Activated CD4-positive, alpha-beta memory T cell treated with anti-CD3 and anti-CD28 coated beads, Interleukin-2, amount 10 ng/mL, durations not matched to agents 7 days and 5 days (primary cell): ENCODE measurements at regions not wholly inside any gene's neighbourhood (a gene's known extent, or its start where the extent isn't known, plus 50 kb on each side); places are given as distances from the start of the nearest gene placed in this dataset.

Experiments
- CTCF ChIA-PET: fragments of 350-600 bp; sonication (Branson Sonifier 250); formaldehyde crosslinking; loops from one replicate; lab custom pipeline; 2021; ENCODE audit warnings: antibody characterized with exemption, inconsistent platforms; lab: Charles Lee
- POLR2A ChIA-PET: fragments of 350-600 bp; sonication (Branson Sonifier 250); formaldehyde crosslinking; loops from one replicate; lab custom pipeline; 2021; ENCODE audit warnings: antibody characterized with exemption; lab: Charles Lee
- DNase-seq: peaks from one replicate; pipeline ENCODE4 v3.0.0-alpha.2; 2020
- H3K27ac Mint-ChIP-seq: one replicate; pipeline ENCODE4 v1.8.0; 2021; ENCODE audit warnings: mild to moderate bottlenecking, mixed read lengths
- H3K27me3 Mint-ChIP-seq: one replicate; pipeline ENCODE4 v1.8.0; 2021; ENCODE audit warnings: mixed read lengths
- H3K36me3 Mint-ChIP-seq: one replicate; pipeline ENCODE4 v1.8.0; 2021; ENCODE audit warnings: low read depth, mixed read lengths
- H3K4me1 Mint-ChIP-seq: one replicate; pipeline ENCODE4 v1.8.0; 2021; ENCODE audit warnings: mixed read lengths
- H3K4me3 Mint-ChIP-seq: one replicate; pipeline ENCODE4 v1.8.0; 2021; ENCODE audit warnings: mild to moderate bottlenecking, mixed read lengths
- H3K9me3 Mint-ChIP-seq: one replicate; pipeline ENCODE4 v1.8.0; 2021; ENCODE audit warnings: mixed read lengths

DNA sequence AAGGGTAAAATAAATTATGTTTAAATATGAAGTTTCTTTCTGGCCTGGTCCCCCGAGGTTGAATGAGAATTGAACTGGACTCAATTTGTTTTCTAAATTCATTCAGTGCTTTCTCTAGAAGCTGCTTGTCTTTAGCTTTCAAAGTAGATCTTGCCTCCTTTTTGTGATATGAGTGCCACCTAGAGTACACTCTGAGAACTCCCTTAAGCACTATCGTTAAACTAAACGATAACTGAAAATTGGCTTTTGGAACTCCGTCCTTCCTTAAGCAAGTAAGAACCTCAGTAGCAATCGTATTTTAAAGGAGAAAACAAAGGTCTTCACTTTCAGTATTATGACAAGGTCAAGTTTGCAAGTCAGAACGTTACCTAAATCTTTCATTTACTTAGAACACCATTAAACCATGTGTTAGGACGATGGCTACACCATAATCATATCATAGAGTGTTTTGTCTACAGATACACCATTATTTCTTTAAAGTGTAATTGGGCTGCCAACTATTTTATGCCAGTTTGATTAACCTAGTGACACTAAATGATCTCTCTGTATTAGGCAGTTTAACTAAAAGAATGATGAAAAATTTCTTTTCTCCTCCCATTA lies 364.8 kb downstream of the SNAPC1 start:
- H3K27me3 Mint-ChIP-seq = peaks cover 55% of the 10 kb centered on the region
- no peak overlapping the region for H3K4me3 Mint-ChIP-seq
- H3K36me3 Mint-ChIP-seq = no peaks in the 10 kb centered on the region
- no peak overlapping the region for H3K27ac Mint-ChIP-seq
- no peak for DNase-seq
- ChIA-PET CTCF (interaction anchor here (0.6 to 3.3 kb wide), 21 partner anchors 10 to 858 kb away, joined by 3 to 29 read pairs (median 5); no protein-coding TSS in a partner anchor), POLR2A (no interaction called here)
- H3K9me3 Mint-ChIP-seq = no peaks in the 10 kb centered on the region
- no peaks in the 10 kb centered on the region for H3K4me1 Mint-ChIP-seq

DNA sequence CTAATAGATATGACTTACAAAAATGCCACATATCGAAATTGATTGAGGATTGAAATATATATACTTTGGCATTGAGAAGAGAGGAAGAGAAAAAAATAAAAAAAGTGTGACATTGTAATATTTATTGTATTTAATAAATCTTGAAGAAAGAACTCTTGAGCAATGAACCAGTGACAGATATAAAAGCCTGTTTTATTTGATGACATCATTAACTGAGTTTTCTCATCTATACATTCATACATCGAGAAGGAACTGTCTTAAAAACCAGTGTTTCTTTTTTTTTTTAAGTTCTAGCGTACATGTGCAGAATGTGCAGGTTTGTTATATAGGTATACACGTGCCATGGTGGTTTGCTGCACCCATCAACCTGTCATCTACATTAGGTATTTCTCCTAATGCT lies 368.2 kb downstream of the SNAPC1 start:
- Mint-ChIP-seq H3K4me1 (no peaks in the 10 kb centered on the region), H3K4me3 (no peak overlapping the region), H3K9me3 (no peaks in the 10 kb centered on the region), H3K27me3 (peaks cover 40% of the 10 kb centered on the region), H3K27ac (no peak overlapping the region), H3K36me3 (no peaks in the 10 kb centered on the region)
- POLR2A ChIA-PET = no interaction called here
- CTCF ChIA-PET = no interaction called here
- no peak for DNase-seq

DNA sequence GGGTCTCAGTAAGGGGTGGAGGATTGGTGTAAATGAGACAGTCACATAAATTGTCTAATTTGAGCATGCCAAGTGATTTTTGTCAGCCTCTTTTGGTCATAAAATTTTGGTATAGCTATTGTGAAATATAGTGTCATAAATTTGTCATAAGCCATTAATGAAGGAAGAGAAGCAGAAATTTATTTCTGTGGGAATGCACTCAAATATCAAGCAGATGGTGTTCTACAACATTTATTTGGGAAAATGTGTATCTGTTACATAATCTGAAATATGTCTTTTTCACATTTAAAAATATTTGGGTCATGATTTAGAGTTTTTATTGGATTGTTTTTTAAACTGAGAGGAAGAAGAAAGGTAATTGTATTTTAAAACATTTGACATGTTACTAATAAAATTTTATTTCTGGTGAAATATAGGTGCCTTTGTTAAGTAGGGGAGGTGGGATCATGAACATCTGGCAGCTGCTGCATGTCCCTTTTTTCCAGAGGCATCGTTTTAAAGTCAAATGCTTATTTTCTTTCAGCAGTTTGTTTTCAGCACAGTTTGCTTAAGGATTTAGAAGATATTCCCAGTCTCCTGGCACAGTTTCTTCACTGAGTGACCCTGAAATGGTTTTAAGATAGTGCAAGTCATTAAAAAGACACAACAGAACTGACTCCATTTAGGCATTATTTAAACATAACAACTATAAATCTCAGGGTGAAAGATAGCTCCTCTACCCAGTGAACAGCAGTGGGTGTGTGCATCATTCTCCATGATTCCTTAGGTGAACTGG lies 371.7 kb downstream of the SNAPC1 start:
- Mint-ChIP-seq H3K4me1 (no peaks in the 10 kb centered on the region), H3K36me3 (no peaks in the 10 kb centered on the region), H3K9me3 (no peaks in the 10 kb centered on the region), H3K27ac (no peak overlapping the region), H3K4me3 (no peak overlapping the region), H3K27me3 (peaks cover 25% of the 10 kb centered on the region)
- POLR2A ChIA-PET = no interaction called here
- CTCF ChIA-PET = no interaction called here
- no peak for DNase-seq

DNA sequence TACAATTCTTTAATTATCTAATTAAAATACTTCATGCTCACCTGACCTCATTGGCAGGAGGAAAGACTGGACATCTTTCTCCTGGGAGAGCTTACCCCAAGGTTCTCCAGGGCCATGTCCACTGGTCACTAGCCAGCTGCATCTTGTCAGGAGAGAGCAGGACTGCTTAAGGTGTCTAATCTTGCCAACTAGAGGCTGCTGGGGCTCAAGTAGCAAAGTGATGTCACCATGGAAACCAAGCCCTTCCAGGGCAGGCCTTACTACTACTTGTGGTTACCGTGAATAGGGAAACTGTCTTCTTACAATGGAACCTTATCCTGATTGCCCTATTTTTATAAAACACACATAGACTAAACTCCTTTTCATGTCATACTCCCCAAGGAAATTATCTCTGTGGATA lies 376.4 kb downstream of the SNAPC1 start:
- no peak overlapping the region for H3K4me3 Mint-ChIP-seq
- H3K36me3 Mint-ChIP-seq = no peaks in the 10 kb centered on the region
- no peaks in the 10 kb centered on the region for H3K9me3 Mint-ChIP-seq
- no peak for DNase-seq
- peaks cover 6% of the 10 kb centered on the region for H3K27me3 Mint-ChIP-seq
- H3K27ac Mint-ChIP-seq = no peak overlapping the region
- H3K4me1 Mint-ChIP-seq = no peaks in the 10 kb centered on the region
- ChIA-PET CTCF (no interaction called here), POLR2A (no interaction called here)

DNA sequence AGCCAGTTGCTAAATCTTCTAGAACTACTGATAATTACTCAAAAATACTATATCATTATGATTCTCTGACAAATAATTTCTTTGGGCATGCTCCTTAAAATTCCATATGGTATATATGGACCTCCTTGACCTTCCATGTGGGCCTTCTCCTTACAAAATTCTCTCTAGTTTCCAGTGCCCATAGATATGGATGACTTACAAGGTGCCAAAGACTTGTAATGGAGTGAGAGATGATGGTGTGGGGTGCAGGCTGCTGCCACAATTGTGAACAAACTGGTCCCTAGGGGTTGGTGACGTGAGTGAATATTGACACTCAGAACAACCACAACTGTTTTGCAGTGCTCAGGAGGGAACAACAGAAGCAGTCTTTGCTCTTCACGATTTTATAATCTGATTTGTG lies 378.9 kb downstream of the SNAPC1 start:
- Mint-ChIP-seq H3K4me1 (no peaks in the 10 kb centered on the region), H3K4me3 (no peak overlapping the region), H3K27me3 (peaks cover 10% of the 10 kb centered on the region), H3K36me3 (no peaks in the 10 kb centered on the region), H3K9me3 (no peaks in the 10 kb centered on the region), H3K27ac (no peak overlapping the region)
- POLR2A ChIA-PET = no interaction called here
- CTCF ChIA-PET = no interaction called here
- no peak for DNase-seq

DNA sequence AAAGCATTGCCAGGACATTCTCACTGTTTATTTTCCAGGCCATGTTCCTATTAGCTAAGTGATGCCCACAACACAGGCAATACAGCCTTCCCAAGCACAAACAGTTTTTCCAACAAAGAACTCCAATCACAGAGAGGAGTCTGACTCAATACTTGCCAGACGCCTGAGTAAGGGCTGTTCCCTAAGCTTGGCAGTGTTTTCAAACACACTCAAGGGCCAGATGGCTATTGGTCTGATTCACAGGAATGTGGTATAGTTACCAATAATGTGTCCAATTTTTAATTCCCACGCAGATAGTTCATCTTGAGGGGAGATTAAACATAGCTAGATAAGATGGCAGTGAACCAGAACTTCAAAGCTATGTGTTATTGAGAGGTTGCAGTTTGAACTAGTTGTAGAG lies 381.0 kb downstream of the SNAPC1 start:
- no peaks in the 10 kb centered on the region for H3K36me3 Mint-ChIP-seq
- CTCF ChIA-PET = interaction anchor here (1.7 kb wide), 1 partner anchor 17 kb away, joined by 5 read pairs; no protein-coding TSS in a partner anchor
- DNase-seq = no peak
- no peaks in the 10 kb centered on the region for H3K9me3 Mint-ChIP-seq
- H3K27ac Mint-ChIP-seq = no peak overlapping the region
- POLR2A ChIA-PET = no interaction called here
- no peaks in the 10 kb centered on the region for H3K4me1 Mint-ChIP-seq
- H3K27me3 Mint-ChIP-seq = peaks cover 12% of the 10 kb centered on the region
- H3K4me3 Mint-ChIP-seq = no peak overlapping the region

DNA sequence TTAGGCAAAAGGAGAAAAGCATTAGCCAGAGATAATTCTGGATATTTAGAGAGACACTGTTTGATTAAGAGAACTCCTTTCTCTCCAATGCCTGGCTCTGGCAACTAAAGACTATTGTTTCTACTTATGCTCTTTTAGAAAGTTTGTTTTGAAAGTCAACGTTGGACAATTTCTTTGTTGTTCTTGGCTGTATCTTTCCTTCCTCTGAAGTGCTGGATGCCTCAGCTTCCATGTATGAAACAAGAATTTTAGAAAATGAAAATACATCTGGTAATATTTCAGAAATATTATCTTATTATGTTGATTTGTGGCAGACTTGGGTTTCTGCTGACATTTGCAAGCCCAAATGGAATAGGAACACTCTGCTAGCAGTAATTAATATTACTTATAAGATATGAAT lies 382.6 kb downstream of the SNAPC1 start:
- H3K27me3 Mint-ChIP-seq = peaks cover 10% of the 10 kb centered on the region
- no peak overlapping the region for H3K4me3 Mint-ChIP-seq
- no peaks in the 10 kb centered on the region for H3K36me3 Mint-ChIP-seq
- no peak overlapping the region for H3K27ac Mint-ChIP-seq
- POLR2A ChIA-PET = no interaction called here
- CTCF ChIA-PET = interaction anchor here (1.7 kb wide), 1 partner anchor 18 kb away, joined by 5 read pairs; no protein-coding TSS in a partner anchor
- H3K9me3 Mint-ChIP-seq = no peaks in the 10 kb centered on the region
- DNase-seq = no peak
- H3K4me1 Mint-ChIP-seq = no peaks in the 10 kb centered on the region

DNA sequence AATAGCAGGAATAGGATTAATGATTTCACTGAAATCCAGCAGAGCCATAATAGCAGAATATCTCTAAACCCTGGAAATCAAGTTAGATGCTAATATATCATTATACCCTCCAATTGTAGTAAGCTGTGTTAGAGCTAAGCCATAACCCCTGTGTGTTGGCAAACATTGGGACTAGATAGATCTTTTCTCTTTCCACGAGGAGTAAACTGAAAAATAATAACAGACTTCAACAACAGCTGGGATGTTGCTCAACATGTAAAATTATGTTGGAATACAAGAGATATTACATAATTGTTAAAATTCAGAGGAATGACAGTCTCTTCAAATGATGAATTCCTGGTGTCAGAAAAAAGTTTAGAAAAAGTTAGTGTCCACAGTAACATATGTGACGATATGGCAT lies 383.8 kb downstream of the SNAPC1 start:
- H3K4me3 Mint-ChIP-seq = no peak overlapping the region
- H3K27ac Mint-ChIP-seq = no peak overlapping the region
- ChIA-PET POLR2A (no interaction called here), CTCF (no interaction called here)
- H3K4me1 Mint-ChIP-seq = no peaks in the 10 kb centered on the region
- peaks cover 6% of the 10 kb centered on the region for H3K27me3 Mint-ChIP-seq
- no peaks in the 10 kb centered on the region for H3K36me3 Mint-ChIP-seq
- H3K9me3 Mint-ChIP-seq = no peaks in the 10 kb centered on the region
- DNase-seq = no peak

DNA sequence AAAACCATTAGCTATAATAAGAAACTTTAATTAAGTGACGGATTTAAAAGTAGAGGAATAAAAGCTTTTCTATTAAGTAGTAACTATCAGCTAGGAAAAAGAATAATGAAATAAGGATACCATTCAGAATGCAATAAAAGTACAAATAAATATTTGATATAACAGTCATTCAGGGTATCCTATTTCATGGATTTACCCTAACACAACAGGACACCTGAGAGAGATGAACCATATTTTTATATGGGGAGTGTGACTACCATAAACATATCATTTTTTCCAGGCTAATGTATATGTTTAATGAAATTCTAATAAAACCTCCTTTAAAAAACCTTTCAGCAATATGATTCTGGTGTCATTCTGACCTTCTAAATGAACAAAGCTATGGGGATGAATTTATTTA lies 393.8 kb downstream of the SNAPC1 start:
- Mint-ChIP-seq H3K27ac (no peak overlapping the region), H3K9me3 (no peaks in the 10 kb centered on the region), H3K4me1 (no peaks in the 10 kb centered on the region), H3K27me3 (peaks cover 17% of the 10 kb centered on the region), H3K4me3 (no peak overlapping the region), H3K36me3 (no peaks in the 10 kb centered on the region)
- CTCF ChIA-PET = no interaction called here
- DNase-seq = no peak
- POLR2A ChIA-PET = no interaction called here

DNA sequence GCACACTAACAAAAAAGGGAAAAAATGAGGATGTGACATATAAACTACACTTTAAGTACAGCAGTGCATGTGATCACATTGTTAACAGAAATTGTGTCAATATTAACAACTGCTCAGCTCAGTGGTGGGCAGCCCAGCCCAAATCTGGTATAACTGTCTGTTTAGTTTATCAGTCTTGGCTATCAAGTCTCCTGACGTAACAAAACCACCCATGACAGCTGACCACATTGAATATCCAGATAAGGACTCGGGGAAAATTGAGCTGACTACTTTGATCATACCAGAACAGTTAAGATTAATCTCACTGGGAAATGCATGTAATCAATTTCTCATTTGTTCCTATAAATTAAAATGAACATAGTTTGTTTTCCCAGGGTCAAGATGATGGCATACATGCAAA lies 396.6 kb downstream of the SNAPC1 start:
- Mint-ChIP-seq H3K27me3 (peaks cover 11% of the 10 kb centered on the region), H3K36me3 (no peaks in the 10 kb centered on the region), H3K4me3 (no peak overlapping the region), H3K27ac (no peak overlapping the region), H3K9me3 (no peaks in the 10 kb centered on the region), H3K4me1 (no peaks in the 10 kb centered on the region)
- ChIA-PET CTCF (interaction anchor here (0.7 kb wide), 1 partner anchor 1018 kb away, joined by 3 read pairs; no protein-coding TSS in a partner anchor), POLR2A (no interaction called here)
- DNase-seq = no peak

DNA sequence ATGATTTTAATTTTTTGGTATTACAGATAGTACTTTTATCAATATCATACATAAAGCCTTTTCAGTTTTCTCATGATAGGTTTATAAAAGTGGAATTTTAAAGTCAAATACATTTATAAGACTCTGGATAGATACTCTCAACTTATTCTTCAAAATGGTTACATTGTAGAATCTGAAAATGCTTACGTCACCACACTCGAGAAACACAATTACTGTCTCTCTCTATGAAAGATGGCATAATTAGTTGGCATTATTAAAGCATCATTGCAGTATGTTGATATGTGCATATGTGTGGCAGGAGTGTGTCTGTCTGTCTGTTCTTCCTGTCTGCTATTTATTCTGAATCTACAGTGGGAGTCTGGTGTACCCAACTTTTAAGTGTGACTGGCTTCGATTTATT lies 397.1 kb downstream of the SNAPC1 start:
- H3K4me1 Mint-ChIP-seq = no peaks in the 10 kb centered on the region
- DNase-seq = no peak
- no peaks in the 10 kb centered on the region for H3K9me3 Mint-ChIP-seq
- peaks cover 14% of the 10 kb centered on the region for H3K27me3 Mint-ChIP-seq
- no peaks in the 10 kb centered on the region for H3K36me3 Mint-ChIP-seq
- H3K27ac Mint-ChIP-seq = no peak overlapping the region
- no peak overlapping the region for H3K4me3 Mint-ChIP-seq
- POLR2A ChIA-PET = no interaction called here
- CTCF ChIA-PET = no interaction called here

DNA sequence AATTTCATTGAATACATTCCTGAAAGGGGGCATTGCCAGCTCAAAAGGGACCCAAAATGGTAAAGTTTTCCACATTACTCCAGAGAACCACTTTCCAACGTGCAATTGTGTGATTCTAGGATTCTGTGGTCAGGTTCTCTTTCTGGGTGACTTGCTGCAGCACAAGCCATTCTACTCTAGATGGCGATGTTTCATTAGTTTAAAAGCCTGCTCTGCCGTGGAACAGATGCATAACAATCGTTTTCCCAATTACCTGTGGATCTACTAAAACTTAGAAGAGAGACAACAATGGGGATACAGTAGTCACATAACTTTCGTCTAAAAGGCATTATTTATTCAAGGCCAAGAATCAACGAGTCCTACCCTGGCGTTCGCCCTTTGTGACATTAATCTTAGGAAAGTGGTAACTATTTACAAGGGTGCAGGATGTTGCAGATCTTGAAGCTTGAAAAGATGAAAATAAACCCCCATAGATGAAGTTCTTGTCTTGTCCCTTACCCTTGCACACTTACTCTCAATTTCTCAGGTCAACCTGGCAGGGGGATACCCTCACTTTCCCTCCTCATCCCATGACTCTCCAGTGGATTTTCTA lies 400.9 kb downstream of the SNAPC1 start:
- peaks cover 20% of the 10 kb centered on the region for H3K27me3 Mint-ChIP-seq
- no peak overlapping the region for H3K4me3 Mint-ChIP-seq
- POLR2A ChIA-PET = no interaction called here
- H3K36me3 Mint-ChIP-seq = no peaks in the 10 kb centered on the region
- no peak overlapping the region for H3K27ac Mint-ChIP-seq
- CTCF ChIA-PET = interaction anchor here (1.0 to 1.3 kb wide), 3 partner anchors 8 to 160 kb away, joined by 3 to 4 read pairs (median 3); no protein-coding TSS in a partner anchor
- no peaks in the 10 kb centered on the region for H3K9me3 Mint-ChIP-seq
- no peaks in the 10 kb centered on the region for H3K4me1 Mint-ChIP-seq
- no peak for DNase-seq

DNA sequence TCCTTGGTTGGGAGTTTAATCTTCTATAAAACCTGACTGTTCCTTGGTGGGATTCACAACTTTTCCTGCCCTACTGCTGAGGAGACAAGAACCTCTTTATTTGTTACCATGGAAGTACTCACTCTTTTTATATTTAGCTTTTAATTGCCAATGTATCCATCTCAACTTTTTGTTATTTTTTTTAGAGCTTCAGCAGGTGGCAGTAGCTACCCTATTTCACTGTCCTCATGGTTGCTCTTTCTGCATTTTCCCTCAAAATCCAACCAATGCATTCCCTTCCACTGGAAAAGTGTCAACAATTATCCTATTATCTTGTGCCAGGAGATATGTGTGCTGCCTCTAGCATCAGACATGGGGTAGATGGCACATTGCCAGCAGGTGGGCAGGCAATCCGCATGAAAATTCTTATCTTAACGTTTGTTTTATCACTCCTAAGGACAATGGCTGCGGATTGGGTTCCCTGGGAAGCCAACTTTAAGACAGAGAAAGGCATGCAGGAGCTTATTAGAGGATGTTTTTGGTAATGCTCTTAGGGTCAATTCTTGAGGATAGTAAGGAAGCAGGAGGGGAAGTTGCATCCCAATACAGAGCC lies 406.4 kb downstream of the SNAPC1 start:
- ChIA-PET CTCF (no interaction called here), POLR2A (no interaction called here)
- no peaks in the 10 kb centered on the region for H3K4me1 Mint-ChIP-seq
- no peak overlapping the region for H3K27ac Mint-ChIP-seq
- H3K36me3 Mint-ChIP-seq = no peaks in the 10 kb centered on the region
- no peak for DNase-seq
- peaks cover 13% of the 10 kb centered on the region for H3K27me3 Mint-ChIP-seq
- H3K4me3 Mint-ChIP-seq = no peak overlapping the region
- H3K9me3 Mint-ChIP-seq = no peaks in the 10 kb centered on the region
